Activated CD4-positive, alpha-beta T cell treated with anti-CD3 and anti-CD28 coated beads for 4 hours (primary cell): ENCODE measurements at regions not wholly inside any gene's neighbourhood (a gene's known extent, or its start where the extent isn't known, plus 50 kb on each side); places are given as distances from the start of the nearest gene placed in this dataset.
"Not testable (repeated sequence)": the region's sequence is repeated elsewhere in the genome, so short reads cannot be mapped to it uniquely, and the experiment has no call there.

Source experiments
- DNase-seq, 2 donors: peaks; one replicate each; pipeline ENCODE4 v3.0.0-alpha.2; 2020

GRCh38 chr1:70760154-70760553 lies 287.5 kb downstream of the PTGER3 start:
- no peak for DNase-seq

- no peak for DNase-seq
Measured at GRCh38 chr1:70762386-70762785, 285.2 kb downstream of the PTGER3 start.

DNA sequence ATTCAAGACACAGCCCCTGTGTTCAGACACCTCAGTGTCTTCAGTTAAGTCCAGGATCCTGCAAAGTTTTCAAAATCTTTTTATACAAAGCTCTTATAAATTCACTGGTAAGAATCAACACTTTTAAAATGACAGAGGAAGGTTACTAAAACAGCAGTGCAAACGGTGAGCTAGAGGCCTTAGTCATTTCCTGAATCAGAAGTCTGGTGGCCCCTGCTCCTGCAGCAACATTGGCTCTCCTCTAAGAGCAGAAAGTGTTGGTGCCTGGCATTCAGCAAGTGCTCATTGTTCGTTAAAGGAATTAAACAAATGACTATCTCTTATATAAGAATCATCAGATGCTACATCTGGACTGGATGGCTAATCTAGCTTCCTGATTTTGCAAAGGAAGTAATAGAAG lies 282.9 kb downstream of the PTGER3 start:
- no peak for DNase-seq

GRCh38 chr1:70767377-70767776 lies 280.2 kb downstream of the PTGER3 start:
- DNase-seq = no peak

- no peak for DNase-seq
Measured at GRCh38 chr1:70768216-70768615, 279.4 kb downstream of the PTGER3 start.

GRCh38 chr1:70778056-70778762 lies 269.4 kb downstream of the PTGER3 start:
- DNase-seq = no peak

- DNase-seq = no peak
Measured at GRCh38 chr1:70778934-70779333, 268.7 kb downstream of the PTGER3 start.

- no peak for DNase-seq
Measured at GRCh38 chr1:70779571-70779970, 268.0 kb downstream of the PTGER3 start.

DNA sequence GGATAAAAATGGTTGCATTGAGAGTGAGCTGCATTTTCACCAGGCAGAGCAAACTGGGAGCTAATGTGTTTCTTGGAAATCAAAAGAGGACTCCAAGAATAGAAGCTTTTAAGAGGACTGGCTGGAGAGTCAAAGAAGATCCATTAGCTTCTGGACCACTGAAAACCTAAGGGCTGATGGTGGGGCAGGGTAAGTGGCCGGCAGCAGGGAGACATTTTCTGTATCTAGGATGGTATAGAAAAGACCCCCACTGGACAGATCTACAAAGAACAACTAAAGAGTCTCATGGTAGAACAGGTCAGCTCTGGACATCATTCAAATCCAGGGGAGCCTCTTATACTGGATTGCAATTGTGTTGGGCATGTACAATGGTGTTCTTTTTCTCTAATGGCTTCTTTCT lies 262.3 kb downstream of the PTGER3 start:
- DNase-seq = no peak

DNA sequence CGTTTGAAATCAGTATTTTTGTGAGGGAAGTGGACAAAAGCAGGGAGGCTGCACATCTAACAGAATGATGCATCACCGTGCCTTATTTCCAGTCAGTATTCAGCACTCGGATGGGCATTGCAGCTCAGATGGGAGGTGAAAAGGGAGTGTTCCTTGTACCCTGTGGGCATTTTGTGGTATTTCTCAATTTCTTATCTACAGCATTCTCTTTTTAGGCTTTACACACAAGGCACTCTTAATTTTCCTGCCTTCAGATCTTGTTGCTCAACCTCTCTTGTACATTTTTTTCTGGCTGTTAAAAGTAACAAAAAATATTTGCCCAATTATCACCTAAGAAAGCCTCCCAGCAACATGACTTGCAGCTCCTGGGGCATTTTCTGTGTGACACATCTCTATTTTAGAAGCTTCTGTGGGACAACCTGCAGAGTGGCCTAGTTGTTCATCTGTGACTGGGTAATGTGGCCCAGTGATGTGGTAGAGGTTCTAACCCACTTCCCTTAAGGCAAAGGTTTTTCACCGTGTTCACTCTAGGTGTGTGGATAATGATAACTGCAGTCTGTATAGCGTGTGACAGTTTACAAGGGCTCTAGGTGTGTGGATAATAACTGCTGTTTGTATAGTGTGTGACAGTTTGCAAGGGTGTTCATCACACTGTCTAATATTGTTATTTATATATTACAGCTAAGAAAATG lies 257.2 kb downstream of the PTGER3 start:
- DNase-seq = no peak

DNA sequence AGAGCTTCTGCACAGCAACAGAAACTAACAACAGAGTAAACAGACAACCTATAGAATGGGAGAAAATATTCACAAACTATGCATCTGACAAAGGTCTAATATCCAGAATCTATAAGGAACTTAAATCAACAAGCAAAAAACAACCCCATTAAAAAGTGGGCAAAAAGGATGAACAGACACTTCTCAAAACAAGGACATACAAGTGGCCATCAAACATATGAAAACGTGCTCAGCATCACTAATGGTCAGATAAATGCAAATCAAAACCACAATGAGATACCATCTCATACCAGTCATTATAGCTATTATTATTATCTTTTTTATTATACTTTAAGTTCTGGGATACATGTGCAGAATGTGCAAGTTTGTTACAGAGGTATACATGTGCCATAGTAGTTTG lies 252.6 kb downstream of the PTGER3 start:
- not testable (repeated sequence) for DNase-seq

DNA sequence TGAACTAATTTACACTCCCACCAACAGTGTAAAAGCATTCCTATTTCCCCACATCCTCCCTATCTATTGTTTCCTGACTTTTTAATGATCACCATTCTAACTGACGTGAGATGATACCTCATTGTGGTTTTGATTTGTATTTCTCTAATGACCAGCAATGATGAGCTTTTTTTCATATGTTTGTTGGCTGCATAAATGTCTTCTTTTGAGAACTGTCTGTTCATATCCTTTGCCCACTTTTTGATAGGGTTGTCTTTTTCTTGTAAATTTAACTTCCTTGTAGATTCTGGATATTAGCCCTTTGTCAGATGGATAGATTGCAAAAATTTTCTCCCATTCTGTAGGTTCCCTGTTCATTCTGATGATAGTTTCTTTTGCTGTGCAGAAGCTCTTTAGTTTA lies 251.3 kb downstream of the PTGER3 start:
- DNase-seq = not testable (repeated sequence)

GRCh38 chr1:70802625-70803024 lies 245.0 kb downstream of the PTGER3 start:
- not testable (repeated sequence) for DNase-seq

GRCh38 chr1:70805641-70806040 lies 242.0 kb downstream of the PTGER3 start:
- DNase-seq = no peak

- DNase-seq = no peak
Measured at GRCh38 chr1:70807088-70807664, 240.4 kb downstream of the PTGER3 start.

DNA sequence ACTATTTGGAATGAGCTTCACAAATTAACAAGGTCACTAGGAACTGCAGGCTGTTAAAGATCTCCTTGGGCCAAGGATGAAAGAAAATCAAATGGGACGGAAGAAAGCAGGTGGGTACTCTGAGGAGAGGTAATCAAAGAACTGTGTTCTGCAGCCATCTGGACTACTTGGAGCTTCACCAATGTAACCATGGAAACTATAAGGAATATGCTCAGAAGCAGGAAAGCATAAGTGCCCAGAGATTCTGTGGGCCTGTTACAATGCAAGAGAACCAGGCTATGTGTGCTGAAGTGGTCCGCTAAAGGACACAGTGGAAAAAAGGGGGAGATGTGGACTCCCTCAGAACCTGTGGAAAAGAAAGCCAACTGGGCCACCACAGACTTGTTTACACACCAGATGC lies 238.5 kb downstream of the PTGER3 start:
- no peak for DNase-seq

DNA sequence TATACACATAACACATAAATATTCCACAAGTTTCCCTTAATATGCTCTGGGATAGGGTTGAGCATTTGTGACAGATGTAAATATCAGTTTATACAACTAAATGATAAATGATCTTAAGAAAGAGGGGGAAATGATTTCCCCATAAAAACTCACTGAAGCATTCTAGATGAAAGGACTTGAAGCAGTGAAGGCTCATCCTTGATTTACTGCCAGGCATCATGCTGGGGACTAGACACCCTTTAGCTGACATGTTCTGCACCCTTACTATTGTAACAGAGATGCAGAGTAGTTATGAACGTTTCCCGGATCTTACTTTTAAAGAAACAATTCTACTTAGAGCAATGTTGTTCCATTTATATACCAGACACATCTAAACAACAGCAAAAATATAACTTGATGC lies 235.8 kb downstream of the PTGER3 start:
- DNase-seq = no peak

GRCh38 chr1:70812442-70813109 lies 235.0 kb downstream of the PTGER3 start:
- no peak for DNase-seq

- no peak for DNase-seq
Measured at GRCh38 chr1:70818401-70818800, 229.2 kb downstream of the PTGER3 start.

DNA sequence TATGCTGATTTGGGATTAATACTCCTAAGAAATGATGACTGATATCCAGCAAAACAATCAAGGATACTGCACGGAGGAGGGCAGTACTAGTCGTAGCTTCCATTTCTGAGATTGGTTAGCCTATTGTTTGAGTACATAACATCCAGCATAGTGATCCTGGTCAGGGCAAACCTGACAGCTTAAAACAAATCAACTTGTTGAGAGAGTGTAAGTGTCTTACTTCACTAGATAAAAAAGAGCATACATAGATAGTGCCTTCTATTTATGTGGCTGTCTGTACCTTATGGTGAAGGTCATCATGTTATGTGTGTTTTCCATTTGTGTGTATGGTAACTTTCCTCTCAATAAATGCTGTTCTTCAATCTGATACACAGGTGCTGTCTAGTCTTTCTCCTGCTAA lies 228.4 kb downstream of the PTGER3 start:
- DNase-seq = no peak

GRCh38 chr1:70819785-70820184 lies 227.8 kb downstream of the PTGER3 start:
- no peak for DNase-seq

DNA sequence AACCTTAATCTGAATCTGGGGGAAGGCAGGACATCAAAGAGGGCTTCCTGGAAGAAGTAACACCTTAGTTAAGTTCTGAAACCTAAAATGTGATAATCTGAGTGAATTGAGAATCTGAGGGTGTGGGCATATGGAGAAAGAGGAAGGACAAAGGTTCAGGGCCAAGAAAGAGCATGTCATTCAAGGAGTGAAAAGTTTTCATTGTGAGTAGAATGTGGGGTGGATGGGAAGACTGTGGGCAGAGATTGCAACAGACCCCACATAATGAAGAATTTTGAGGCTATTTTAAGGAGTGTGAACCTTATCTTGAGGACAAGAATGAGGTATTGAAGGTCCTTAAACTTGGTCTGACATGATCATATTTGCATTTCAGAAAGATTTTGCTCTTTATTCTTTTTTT lies 227.2 kb downstream of the PTGER3 start:
- no peak for DNase-seq

DNA sequence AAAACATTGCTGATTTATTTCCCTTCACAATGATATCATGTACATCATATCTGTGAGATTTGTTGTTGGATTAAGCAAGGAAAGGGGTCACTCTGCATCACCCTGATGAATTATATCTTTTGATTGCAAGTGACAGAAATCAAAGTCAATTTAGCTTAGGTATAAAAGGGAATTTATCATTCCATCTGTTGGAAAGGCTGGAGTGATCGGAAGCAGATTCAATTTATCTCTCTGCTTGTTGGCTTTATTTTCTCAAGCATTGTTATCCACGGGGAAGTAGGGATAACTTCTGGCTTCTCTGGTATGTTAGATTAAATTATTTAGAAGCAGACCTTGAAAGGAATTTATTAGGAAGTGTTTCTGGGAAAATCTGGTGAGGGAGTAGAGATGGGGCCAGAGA lies 226.6 kb downstream of the PTGER3 start:
- no peak for DNase-seq

DNA sequence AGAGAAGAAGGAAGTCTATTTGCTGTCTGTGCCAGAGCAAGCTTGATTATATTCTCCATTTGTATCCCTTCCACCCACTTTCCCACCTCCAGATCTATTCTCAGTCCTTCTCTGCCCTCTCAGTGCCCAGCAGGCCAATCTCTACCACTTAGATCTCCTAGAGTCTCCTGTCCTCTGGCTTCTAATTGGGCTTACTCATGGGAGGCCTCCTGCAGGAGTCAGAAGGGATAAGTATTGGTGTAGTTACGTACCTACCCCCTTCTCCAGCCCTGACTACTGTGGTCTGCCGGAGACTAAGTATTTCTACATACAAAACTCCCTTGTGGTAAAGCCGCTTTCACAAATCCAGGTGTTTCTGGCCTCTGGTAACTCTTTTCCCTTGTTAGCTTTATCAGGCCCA lies 221.2 kb downstream of the PTGER3 start:
- no peak for DNase-seq
